Natural killer cell treated with Interleukin-12 subunit alpha and Interleukin-12 subunit beta and Interleukin-15 and Interleukin-18, amount 100 ng/mL, for 72 hours (primary cell): ENCODE measurements at regions not wholly inside any gene's neighbourhood (a gene's known extent, or its start where the extent isn't known, plus 50 kb on each side); places are given as distances from the start of the nearest gene placed in this dataset.

Experiments used
- ATAC-seq, 2 donors: fragments of 150-1000 bp; cut with Tn5 transposase in 1 of 2; sonication (Bioruptor Pico), chemical (Tn5 transposase) in 1 of 2; 2 replicates each; pipeline ENCODE4 v1.10.0; 2021
- DNase-seq: peaks from one replicate; pipeline ENCODE4 v3.0.0; 2022; ENCODE audit warnings: low spot score
- H3K27ac Mint-ChIP-seq, 2 donors: 1 replicate in 1 of 2; 2 replicates in 1 of 2; pipeline ENCODE4 v1.8.0; 2022; ENCODE audit warnings: mixed read lengths in 2 of 2, mild to moderate bottlenecking in 1 of 2, moderate library complexity in 1 of 2
- H3K27me3 Mint-ChIP-seq, 2 donors: 1 replicate in 1 of 2; 2 replicates in 1 of 2; pipeline ENCODE4 v1.8.0; 2022; ENCODE audit warnings: mixed read lengths in 2 of 2
- H3K36me3 Mint-ChIP-seq: one replicate; pipeline ENCODE4 v1.8.0; 2022; ENCODE audit warnings: mixed read lengths
- H3K4me1 Mint-ChIP-seq, 2 donors: 1 replicate in 1 of 2; 2 replicates in 1 of 2; pipeline ENCODE4 v1.8.0; 2022; ENCODE audit warnings: low read depth in 2 of 2, mixed read lengths in 2 of 2, mild to moderate bottlenecking in 1 of 2
- H3K4me3 Mint-ChIP-seq: one replicate; pipeline ENCODE4 v1.8.0; 2022; ENCODE audit warnings: mixed read lengths
- H3K9me3 Mint-ChIP-seq: 2 replicates; pipeline ENCODE4 v1.8.0; 2022; ENCODE audit warnings: mixed read lengths

GRCh38 chr5:98563885-98564653, 209.4 kb upstream of the RGMB start:
- H3K27ac Mint-ChIP-seq, result no peak overlapping the region
- H3K4me3 Mint-ChIP-seq, result no peak overlapping the region
- ATAC-seq, result no peak
- no peaks in the 10 kb centered on the region for H3K27me3 Mint-ChIP-seq
- peaks cover 2% of the 10 kb centered on the region for H3K9me3 Mint-ChIP-seq
- H3K36me3 Mint-ChIP-seq, result no peaks in the 10 kb centered on the region
- no peaks in the 10 kb centered on the region for H3K4me1 Mint-ChIP-seq
- DNase-seq, result no peak

DNA sequence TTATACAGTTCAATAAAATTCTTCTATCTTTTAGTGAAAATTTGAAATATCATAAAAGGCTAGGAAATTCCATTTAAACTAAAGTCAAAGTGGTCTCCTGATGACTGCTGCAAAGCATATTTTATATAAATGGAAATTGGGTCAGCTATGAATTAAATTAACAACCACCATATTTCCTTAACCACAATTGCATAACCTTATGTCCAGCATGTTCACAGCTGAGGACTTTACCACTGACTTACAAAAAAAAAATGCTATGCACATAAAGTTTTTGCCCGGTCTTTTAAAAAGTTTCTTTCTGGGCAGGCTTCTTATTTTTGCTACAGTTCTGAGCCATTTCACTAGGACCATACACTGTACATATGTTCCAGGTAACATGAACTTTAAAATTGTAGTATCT, 208.6 kb upstream of the RGMB start:
- peaks cover 2% of the 10 kb centered on the region for H3K9me3 Mint-ChIP-seq
- DNase-seq (no peak), ATAC-seq (no peak)
- H3K4me3 Mint-ChIP-seq, result no peak overlapping the region
- no peaks in the 10 kb centered on the region for H3K36me3 Mint-ChIP-seq
- H3K4me1 Mint-ChIP-seq, result no peaks in the 10 kb centered on the region
- no peak overlapping the region for H3K27ac Mint-ChIP-seq
- H3K27me3 Mint-ChIP-seq, result no peaks in the 10 kb centered on the region

GRCh38 chr5:98568336-98568735, 205.1 kb upstream of the RGMB start:
- no peak for ATAC-seq
- DNase-seq, result no peak
- no peaks in the 10 kb centered on the region for H3K4me1 Mint-ChIP-seq
- peaks cover 6% of the 10 kb centered on the region for H3K9me3 Mint-ChIP-seq
- H3K27ac Mint-ChIP-seq, result no peak overlapping the region
- H3K36me3 Mint-ChIP-seq, result no peaks in the 10 kb centered on the region
- no peak overlapping the region for H3K4me3 Mint-ChIP-seq
- H3K27me3 Mint-ChIP-seq, result no peaks in the 10 kb centered on the region

- H3K4me3 Mint-ChIP-seq, result no peak overlapping the region
- no peaks in the 10 kb centered on the region for H3K36me3 Mint-ChIP-seq
- ATAC-seq (no peak), DNase-seq (no peak)
- H3K27ac Mint-ChIP-seq, result no peak overlapping the region
- H3K27me3 Mint-ChIP-seq, result no peaks in the 10 kb centered on the region
- peaks cover 6% of the 10 kb centered on the region for H3K9me3 Mint-ChIP-seq
- H3K4me1 Mint-ChIP-seq, result no peaks in the 10 kb centered on the region
Observed at GRCh38 chr5:98569288-98569687, 204.2 kb upstream of the RGMB start.

- Mint-ChIP-seq H3K4me3 (no peak overlapping the region), H3K36me3 (no peaks in the 10 kb centered on the region), H3K27ac (no peak overlapping the region), H3K27me3 (no peaks in the 10 kb centered on the region), H3K9me3 (peaks cover 6% of the 10 kb centered on the region), H3K4me1 (no peaks in the 10 kb centered on the region)
- DNase-seq (no peak), ATAC-seq (no peak)
Observed at GRCh38 chr5:98570010-98570409, 203.5 kb upstream of the RGMB start.

GRCh38 chr5:98570661-98571191, 202.7 kb upstream of the RGMB start:
- no peak for ATAC-seq
- DNase-seq, result no peak
- Mint-ChIP-seq H3K4me1 (no peaks in the 10 kb centered on the region), H3K36me3 (no peaks in the 10 kb centered on the region), H3K27ac (no peak overlapping the region), H3K9me3 (peaks cover 6% of the 10 kb centered on the region), H3K4me3 (no peak overlapping the region), H3K27me3 (no peaks in the 10 kb centered on the region)

GRCh38 chr5:98573834-98574320, 199.6 kb upstream of the RGMB start:
- no peak overlapping the region for H3K4me3 Mint-ChIP-seq
- no peaks in the 10 kb centered on the region for H3K36me3 Mint-ChIP-seq
- H3K27me3 Mint-ChIP-seq, result no peaks in the 10 kb centered on the region
- peaks cover 4% of the 10 kb centered on the region for H3K9me3 Mint-ChIP-seq
- DNase-seq (no peak), ATAC-seq (no peak)
- no peak overlapping the region for H3K27ac Mint-ChIP-seq
- H3K4me1 Mint-ChIP-seq, result no peaks in the 10 kb centered on the region

DNA sequence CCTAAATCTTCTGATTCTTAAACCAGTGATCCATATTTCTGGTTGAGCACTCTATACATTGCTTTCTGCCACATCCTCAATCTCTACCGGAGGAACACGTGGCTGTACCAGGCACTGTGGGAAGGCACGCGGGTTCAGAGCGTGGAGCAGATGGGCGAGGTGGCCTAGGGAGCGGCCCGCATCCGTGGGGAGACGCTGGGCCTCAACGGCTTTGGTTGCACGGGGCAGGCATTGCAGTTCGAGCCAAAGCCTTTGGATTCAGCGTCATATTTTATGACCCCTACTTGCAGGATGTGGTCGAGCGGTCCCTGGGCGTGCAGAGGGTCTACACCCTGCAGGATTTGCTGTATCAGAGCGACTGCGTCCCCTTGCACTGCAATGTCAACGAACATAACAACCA, 197.2 kb upstream of the RGMB start:
- Mint-ChIP-seq H3K4me3 (no peak overlapping the region), H3K4me1 (no peaks in the 10 kb centered on the region), H3K36me3 (no peaks in the 10 kb centered on the region), H3K9me3 (peaks cover 4% of the 10 kb centered on the region), H3K27me3 (no peaks in the 10 kb centered on the region), H3K27ac (no peak overlapping the region)
- DNase-seq (no peak), ATAC-seq (no peak)

DNA sequence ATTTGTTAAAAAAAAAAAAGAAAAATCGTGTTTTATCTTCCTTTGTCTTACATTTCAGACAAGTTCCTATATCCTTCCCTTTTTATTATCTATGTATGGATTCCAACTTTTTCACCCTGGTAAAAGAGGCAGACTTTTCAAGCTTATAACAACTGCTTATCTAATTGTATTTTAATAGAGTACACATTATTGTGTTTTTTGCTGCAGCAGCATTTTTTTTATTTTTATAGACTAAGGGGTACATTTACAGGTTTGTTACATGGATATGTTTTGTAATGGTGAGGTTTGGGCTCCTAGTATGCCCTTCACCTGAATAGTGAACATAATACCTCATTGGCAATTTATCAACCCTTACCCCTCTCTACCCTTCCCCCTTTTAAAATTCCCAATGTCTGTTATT, 195.0 kb upstream of the RGMB start:
- peaks cover 4% of the 10 kb centered on the region for H3K9me3 Mint-ChIP-seq
- H3K27ac Mint-ChIP-seq, result no peak overlapping the region
- H3K4me3 Mint-ChIP-seq, result no peak overlapping the region

DNA sequence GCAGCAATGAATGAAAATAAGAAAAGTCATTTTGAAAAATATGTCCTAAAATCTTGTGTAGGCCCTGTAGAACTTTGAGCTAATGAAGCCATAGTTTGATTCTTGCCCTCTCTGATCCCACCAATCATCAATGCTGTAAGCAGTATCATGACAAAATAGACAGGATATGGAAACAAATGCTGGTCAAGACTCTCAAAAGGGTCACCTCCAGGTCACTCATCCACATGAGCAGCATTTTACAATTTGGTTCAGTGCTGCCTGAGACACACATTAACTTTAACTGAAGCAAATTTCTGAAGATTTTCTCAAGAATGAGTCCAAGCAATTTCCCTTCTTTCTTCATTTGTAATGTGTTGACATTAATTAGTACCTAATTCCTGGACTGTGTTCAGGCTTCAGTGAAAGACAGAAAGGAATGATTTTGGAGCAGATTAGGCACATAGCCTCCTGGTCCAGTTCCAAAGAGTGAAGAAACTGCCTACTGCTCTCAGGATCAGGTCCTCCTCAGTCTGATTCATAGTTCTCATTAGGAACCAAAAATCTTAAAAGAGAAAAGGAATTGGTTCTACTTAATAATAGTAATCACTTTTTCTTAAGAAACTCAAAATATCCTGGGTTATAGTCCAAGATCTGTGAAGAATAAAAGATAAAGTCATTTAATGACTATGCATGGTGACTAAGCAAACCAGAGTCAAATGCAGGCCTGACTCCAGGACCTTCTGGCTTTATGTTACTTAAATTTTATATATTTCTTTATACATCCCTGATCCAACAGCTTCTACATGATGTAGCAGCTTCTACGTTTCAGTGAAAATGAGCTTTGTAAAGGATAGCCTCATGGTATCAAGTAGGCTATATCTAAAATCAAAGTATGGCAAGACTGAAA, 192.1 kb upstream of the RGMB start:
- Mint-ChIP-seq H3K4me3 (no peak overlapping the region), H3K4me1 (no peaks in the 10 kb centered on the region), H3K9me3 (peaks cover 4% of the 10 kb centered on the region), H3K36me3 (no peaks in the 10 kb centered on the region), H3K27ac (no peak overlapping the region), H3K27me3 (no peaks in the 10 kb centered on the region)
- ATAC-seq (no peak), DNase-seq (no peak)

More for the DNA sequence above, 195.0 kb upstream of the RGMB start:
- no peak for ATAC-seq
- no peak for DNase-seq
- Mint-ChIP-seq H3K4me1 (no peaks in the 10 kb centered on the region), H3K27me3 (no peaks in the 10 kb centered on the region), H3K36me3 (no peaks in the 10 kb centered on the region)

GRCh38 chr5:98583586-98583985, 189.9 kb upstream of the RGMB start:
- Mint-ChIP-seq H3K36me3 (no peaks in the 10 kb centered on the region), H3K4me3 (no peak overlapping the region), H3K27ac (no peak overlapping the region), H3K9me3 (peaks cover 4% of the 10 kb centered on the region), H3K27me3 (no peaks in the 10 kb centered on the region), H3K4me1 (no peaks in the 10 kb centered on the region)
- DNase-seq (no peak), ATAC-seq (no peak)

DNA sequence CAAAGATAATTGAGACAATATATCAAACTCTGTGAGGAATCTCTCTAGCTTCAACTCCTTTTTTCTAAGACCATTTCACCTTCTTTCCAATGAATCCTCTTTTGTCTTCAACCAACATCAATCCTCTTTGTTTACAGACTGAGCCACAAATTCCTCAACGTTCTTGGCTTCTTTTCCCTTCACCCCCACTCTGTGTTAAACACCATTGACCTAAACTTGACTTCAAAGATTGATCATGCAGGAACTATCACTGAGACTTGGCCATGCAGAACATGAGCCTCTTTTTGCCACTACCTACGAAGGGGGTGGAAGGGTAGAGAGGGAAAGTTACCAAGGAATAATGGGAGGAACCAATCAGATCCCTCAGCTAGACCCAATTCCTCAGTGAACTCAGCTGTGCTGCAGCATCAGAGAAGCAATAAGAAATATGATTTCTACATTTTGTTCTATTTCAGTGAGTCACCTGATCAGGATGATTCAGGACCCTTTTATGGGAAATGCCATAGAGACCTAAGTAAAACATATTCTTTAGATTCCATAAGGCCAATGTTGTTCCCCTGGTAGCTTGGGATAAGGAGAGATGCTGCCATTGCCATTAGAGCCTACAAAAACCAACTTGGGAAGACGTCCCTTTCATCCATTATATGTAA, 187.7 kb upstream of the RGMB start:
- Mint-ChIP-seq H3K4me1 (no peaks in the 10 kb centered on the region), H3K27me3 (no peaks in the 10 kb centered on the region), H3K4me3 (no peak overlapping the region), H3K27ac (no peak overlapping the region), H3K36me3 (no peaks in the 10 kb centered on the region), H3K9me3 (peaks cover 4% of the 10 kb centered on the region)
- no peak for ATAC-seq
- DNase-seq, result no peak

GRCh38 chr5:98586581-98586980, 186.9 kb upstream of the RGMB start:
- Mint-ChIP-seq H3K27ac (no peak overlapping the region), H3K36me3 (no peaks in the 10 kb centered on the region), H3K27me3 (no peaks in the 10 kb centered on the region), H3K4me1 (no peaks in the 10 kb centered on the region), H3K9me3 (peaks cover 4% of the 10 kb centered on the region), H3K4me3 (no peak overlapping the region)
- DNase-seq, result no peak
- no peak for ATAC-seq

DNA sequence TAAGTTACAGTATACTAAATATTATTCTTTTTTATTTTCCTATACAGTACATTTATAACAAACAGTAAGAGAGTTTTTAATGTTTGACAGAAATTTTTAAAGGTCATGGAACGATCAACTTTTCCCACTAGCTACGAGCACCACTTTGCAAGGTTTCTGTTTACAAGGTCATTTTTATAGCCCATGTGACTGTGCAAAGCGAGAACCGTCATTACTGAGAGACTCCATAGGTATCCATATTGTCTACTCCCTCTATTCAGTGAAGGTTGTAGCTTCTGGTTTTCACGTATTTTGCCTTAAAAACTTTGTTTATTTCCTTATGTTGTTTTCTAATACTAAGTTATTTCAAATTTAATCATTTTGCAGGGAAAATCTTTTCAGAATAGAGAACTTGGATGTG, 186.3 kb upstream of the RGMB start:
- no peaks in the 10 kb centered on the region for H3K36me3 Mint-ChIP-seq
- no peaks in the 10 kb centered on the region for H3K4me1 Mint-ChIP-seq
- no peak for DNase-seq
- peaks cover 4% of the 10 kb centered on the region for H3K9me3 Mint-ChIP-seq
- H3K27ac Mint-ChIP-seq, result no peak overlapping the region
- no peak for ATAC-seq
- H3K4me3 Mint-ChIP-seq, result no peak overlapping the region
- no peaks in the 10 kb centered on the region for H3K27me3 Mint-ChIP-seq
